SK-N-SH (cell line): ENCODE measurements at regions not wholly inside any gene's neighbourhood (a gene's known extent, or its start where the extent isn't known, plus 50 kb on each side); places are given as distances from the start of the nearest gene placed in this dataset.

Experiments
- CTCF ChIA-PET: fragments of 300-600, 350-600 bp; formaldehyde crosslinking; extraction: SDS; loops from one replicate; lab custom pipeline; 2021; lab: Yijun Ruan, JAX
- POLR2A ChIA-PET: fragments of 350-600 bp; sonication (Branson Sonifier 250); formaldehyde crosslinking; extraction: SDS; loops from one replicate; lab custom pipeline; 2020; ENCODE audit warnings: antibody characterized with exemption, inconsistent platforms; lab: Yijun Ruan, JAX
- DNase-seq: peaks from one replicate; pipeline ENCODE4 v3.0.0; 2012
- H2AFZ ChIP-seq: fragments of 200-600 bp; sonication (generic); 2 replicates; pipeline ENCODE4 v1.8.1; 2016; ENCODE audit warnings: antibody characterized with exemption, mild to moderate bottlenecking, low read depth
- H3F3A ChIP-seq: fragments of 200-600 bp; sonication (generic); replicated peaks from 2 replicates; pipeline ENCODE3; 2016; ENCODE audit warnings: antibody characterized with exemption, mild to moderate bottlenecking; ENCODE audit not compliant: insufficient read depth
- H3K27ac ChIP-seq, 2 experiments: fragments of 200-500 bp in 1 of 2; fragments of 200-600 bp in 1 of 2; sonication (Bioruptor generic) in 1 of 2; sonication (generic), shearing (Covaris generic) in 1 of 2; 2 replicates each; pipeline versions ENCODE4 v1.5.1 to v1.6.1; 2014 to 2016; ENCODE audit warnings: low read depth in 2 of 2, inconsistent platforms in 1 of 2, low read length in 1 of 2, mild to moderate bottlenecking in 1 of 2, mixed read lengths in 1 of 2
- H3K27me3 ChIP-seq: fragments of 200-600 bp; sonication (generic), shearing (Covaris generic); 2 replicates; pipeline ENCODE4 v1.6.1; 2016; ENCODE audit warnings: mixed run types; ENCODE audit not compliant: insufficient read depth
- H3K36me3 ChIP-seq, 2 experiments: fragments of 200-500 bp in 1 of 2; fragments of 200-600 bp in 1 of 2; sonication (Bioruptor generic) in 1 of 2; sonication (generic) in 1 of 2; replicated peaks in 1 of 2; 2 replicates each; pipeline versions ENCODE3 to v1.5.1; 2014 to 2016; ENCODE audit warnings: low read length in 1 of 2, mild to moderate bottlenecking in 1 of 2; ENCODE audit not compliant: insufficient read depth in 2 of 2, control insufficient read depth in 1 of 2
- H3K4me1 ChIP-seq, 2 experiments: fragments of 200-500 bp in 1 of 2; fragments of 200-600 bp in 1 of 2; sonication (Bioruptor generic) in 1 of 2; sonication (generic), shearing (Covaris generic) in 1 of 2; 2 replicates each; pipeline versions ENCODE4 v1.5.1 to v1.6.1; 2014 to 2016; ENCODE audit warnings: low read depth in 1 of 2, low read length in 1 of 2, mixed run types in 1 of 2; ENCODE audit not compliant: insufficient read depth in 2 of 2, control insufficient read depth in 1 of 2
- H3K4me2 ChIP-seq: fragments of 200-600 bp; sonication (generic), shearing (Covaris generic); 2 replicates; pipeline ENCODE4 v1.6.1; 2017; ENCODE audit warnings: mixed run types
- H3K4me3 ChIP-seq, 2 experiments: fragments of 200-500 bp in 1 of 2; fragments of 200-600 bp in 1 of 2; sonication (Bioruptor generic) in 1 of 2; sonication (generic), shearing (Covaris generic) in 1 of 2; 2 replicates each; pipeline versions ENCODE4 v1.5.1 to v1.8.1; 2014 to 2016; ENCODE audit warnings: low read depth in 2 of 2, inconsistent platforms in 1 of 2, low read length in 1 of 2, mild to moderate bottlenecking in 1 of 2, mixed read lengths in 1 of 2, moderate library complexity in 1 of 2
- H3K79me2 ChIP-seq: fragments of 200-600 bp; sonication (generic); 2 replicates; pipeline ENCODE4 v1.8.1; 2017; ENCODE audit warnings: mild to moderate bottlenecking; ENCODE audit not compliant: insufficient read depth
- H3K9ac ChIP-seq: fragments of 200-600 bp; sonication (generic); 2 replicates; pipeline ENCODE4 v1.6.1; 2017; ENCODE audit warnings: mixed run types
- H3K9me2 ChIP-seq: fragments of 200-600 bp; sonication (generic); 2 replicates; pipeline ENCODE4 v1.6.1; 2017; ENCODE audit warnings: mixed run types
- H3K9me3 ChIP-seq: fragments of 200-600 bp; sonication (generic); 2 replicates; pipeline ENCODE4 v1.6.1; 2017; ENCODE audit warnings: mixed run types, mild to moderate bottlenecking, moderate library complexity
- H4K20me1 ChIP-seq: fragments of 200-600 bp; sonication (generic); 2 replicates; pipeline ENCODE4 v1.6.1; 2017; ENCODE audit warnings: mild to moderate bottlenecking, mixed run types; ENCODE audit not compliant: insufficient read depth
- ELF1 ChIP-seq: IDR thresholded peaks from 2 replicates; pipeline ENCODE4 v1.4.0; 2012
- FOXJ3 ChIP-seq: sonication (generic); formaldehyde crosslinking; IDR thresholded peaks from 2 replicates; pipeline ENCODE4 v1.5.1; 2020; ENCODE audit warnings: mild to moderate bottlenecking, missing genetic modification reagents
- FOXM1 ChIP-seq: IDR thresholded peaks from 2 replicates; pipeline ENCODE4 v1.4.0; 2012; ENCODE audit warnings: low read depth, mild to moderate bottlenecking
- GABPA ChIP-seq: IDR thresholded peaks from 2 replicates; pipeline ENCODE4 v1.4.0; 2012; ENCODE audit warnings: low read depth, mild to moderate bottlenecking
- GATA2 ChIP-seq: sonication (generic); formaldehyde crosslinking; IDR thresholded peaks from 2 replicates; pipeline ENCODE4 v1.5.0; 2020; ENCODE audit warnings: mild to moderate bottlenecking, missing genetic modification reagents
- JUND ChIP-seq: IDR thresholded peaks from 2 replicates; pipeline ENCODE4 v1.4.0; 2012
- MXI1 ChIP-seq: IDR thresholded peaks from 2 replicates; pipeline ENCODE4 v1.6.1; 2012; ENCODE audit warnings: mild to moderate bottlenecking, low read depth, low read length, improper control_type of control experiment
- NRF1 ChIP-seq: IDR thresholded peaks from 2 replicates; pipeline ENCODE4 v1.6.1; 2012; ENCODE audit warnings: low read depth, mild to moderate bottlenecking, low read length
- POLR2AphosphoS5 ChIP-seq: IDR thresholded peaks from 2 replicates; pipeline ENCODE4 v1.6.1; 2012; ENCODE audit warnings: low read depth, low read length
- RXRA ChIP-seq: IDR thresholded peaks from 2 replicates; pipeline ENCODE4 v1.4.0; 2012; ENCODE audit warnings: low read depth, mild to moderate bottlenecking, borderline replicate concordance
- SIN3A ChIP-seq: IDR thresholded peaks from 2 replicates; pipeline ENCODE4 v1.6.1; 2012; ENCODE audit warnings: low read depth, mild to moderate bottlenecking, low read length, moderate library complexity, borderline replicate concordance
- TAF1 ChIP-seq: IDR thresholded peaks from 2 replicates; pipeline ENCODE4 v1.6.1; 2012; ENCODE audit warnings: low read depth, mild to moderate bottlenecking, low read length, moderate library complexity, borderline replicate concordance
- TCF12 ChIP-seq: IDR thresholded peaks from 2 replicates; pipeline ENCODE4 v1.4.0; 2012
- TEAD4 ChIP-seq: IDR thresholded peaks from 2 replicates; pipeline ENCODE4 v1.4.0; 2012; ENCODE audit warnings: mild to moderate bottlenecking, borderline replicate concordance; ENCODE audit not compliant: insufficient read depth
- YY1 ChIP-seq: IDR thresholded peaks from 2 replicates; pipeline ENCODE4 v1.4.0; 2012; ENCODE audit warnings: low read depth, mild to moderate bottlenecking
- WGBS: methylation state at CpG from one replicate; pipeline ENCODE4 v1.1.6; 2017; ENCODE audit warnings: low lambda C conversion rate; 5-methylcytosine and 5-hydroxymethylcytosine counted together
- TF ChIP-seq, protein P1 (sequence below): fragments of 200-600 bp; sonication (generic); IDR thresholded peaks from 2 replicates; pipeline ENCODE4 v1.6.1; 2017; ENCODE audit warnings: antibody characterized with exemption, mild to moderate bottlenecking, moderate library complexity
- TF ChIP-seq, protein P2 (sequence below): IDR thresholded peaks from 2 replicates; pipeline ENCODE4 v1.4.0; 2012; ENCODE audit warnings: low read depth, borderline replicate concordance
- TF ChIP-seq, protein P3 (sequence below): fragments of 150-350 bp; IDR thresholded peaks from 2 replicates; pipeline ENCODE4 v1.6.1; 2017; ENCODE audit warnings: antibody characterized with exemption, low read length, low read depth, borderline replicate concordance
- TF ChIP-seq, protein P4 (sequence below): IDR thresholded peaks from 2 replicates; pipeline ENCODE4; 2012

DNA sequence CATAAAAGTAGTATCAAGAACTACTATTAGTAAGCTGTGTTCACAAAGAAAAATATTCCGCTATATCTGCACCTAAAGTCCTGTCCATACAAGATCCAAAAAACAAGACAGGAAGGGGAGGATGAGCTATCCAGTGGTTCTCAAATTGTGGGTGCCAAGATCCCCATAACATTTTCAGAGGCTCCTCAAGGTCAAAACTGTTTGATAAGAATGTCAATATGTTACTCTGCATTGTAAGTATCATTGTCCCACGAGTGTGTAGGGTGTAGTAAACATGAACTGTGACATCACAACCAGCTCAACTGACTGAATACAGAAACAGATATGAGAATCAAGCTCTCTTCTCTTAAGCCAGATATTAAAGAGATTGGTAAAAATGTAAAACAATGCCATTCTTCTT, 81.9 kb upstream of the HIVEP1 start:
- no peaks in the 10 kb centered on the region for H3K9me3 ChIP-seq
- no peak overlapping the region for H3K4me3 ChIP-seq
- no peaks in the 10 kb centered on the region for H3K4me1 ChIP-seq
- no peak overlapping the region for H3K4me2 ChIP-seq
- no peaks in the 10 kb centered on the region for H3K27me3 ChIP-seq
- H2AFZ ChIP-seq = no peak overlapping the region
- no peak for TF ChIP-seq FOXJ3 (CRISPR knock-in tag)
- TF ChIP-seq JUND = no peak
- TF ChIP-seq GABPA = no peak
- no peak for TF ChIP-seq TCF12
- no peak for TF ChIP-seq GATA2 (CRISPR knock-in tag)
- no peak for TF ChIP-seq NRF1
- TF ChIP-seq, protein P1, sequence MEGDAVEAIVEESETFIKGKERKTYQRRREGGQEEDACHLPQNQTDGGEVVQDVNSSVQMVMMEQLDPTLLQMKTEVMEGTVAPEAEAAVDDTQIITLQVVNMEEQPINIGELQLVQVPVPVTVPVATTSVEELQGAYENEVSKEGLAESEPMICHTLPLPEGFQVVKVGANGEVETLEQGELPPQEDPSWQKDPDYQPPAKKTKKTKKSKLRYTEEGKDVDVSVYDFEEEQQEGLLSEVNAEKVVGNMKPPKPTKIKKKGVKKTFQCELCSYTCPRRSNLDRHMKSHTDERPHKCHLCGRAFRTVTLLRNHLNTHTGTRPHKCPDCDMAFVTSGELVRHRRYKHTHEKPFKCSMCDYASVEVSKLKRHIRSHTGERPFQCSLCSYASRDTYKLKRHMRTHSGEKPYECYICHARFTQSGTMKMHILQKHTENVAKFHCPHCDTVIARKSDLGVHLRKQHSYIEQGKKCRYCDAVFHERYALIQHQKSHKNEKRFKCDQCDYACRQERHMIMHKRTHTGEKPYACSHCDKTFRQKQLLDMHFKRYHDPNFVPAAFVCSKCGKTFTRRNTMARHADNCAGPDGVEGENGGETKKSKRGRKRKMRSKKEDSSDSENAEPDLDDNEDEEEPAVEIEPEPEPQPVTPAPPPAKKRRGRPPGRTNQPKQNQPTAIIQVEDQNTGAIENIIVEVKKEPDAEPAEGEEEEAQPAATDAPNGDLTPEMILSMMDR = no peak
- no peak for TF ChIP-seq ELF1
- TF ChIP-seq, protein P2, sequence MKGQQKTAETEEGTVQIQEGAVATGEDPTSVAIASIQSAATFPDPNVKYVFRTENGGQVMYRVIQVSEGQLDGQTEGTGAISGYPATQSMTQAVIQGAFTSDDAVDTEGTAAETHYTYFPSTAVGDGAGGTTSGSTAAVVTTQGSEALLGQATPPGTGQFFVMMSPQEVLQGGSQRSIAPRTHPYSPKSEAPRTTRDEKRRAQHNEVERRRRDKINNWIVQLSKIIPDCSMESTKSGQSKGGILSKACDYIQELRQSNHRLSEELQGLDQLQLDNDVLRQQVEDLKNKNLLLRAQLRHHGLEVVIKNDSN = no peak
- TF ChIP-seq RXRA = no peak
- no peak for TF ChIP-seq YY1
- TF ChIP-seq POLR2AphosphoS5 = no peak
- TF ChIP-seq, protein P3, sequence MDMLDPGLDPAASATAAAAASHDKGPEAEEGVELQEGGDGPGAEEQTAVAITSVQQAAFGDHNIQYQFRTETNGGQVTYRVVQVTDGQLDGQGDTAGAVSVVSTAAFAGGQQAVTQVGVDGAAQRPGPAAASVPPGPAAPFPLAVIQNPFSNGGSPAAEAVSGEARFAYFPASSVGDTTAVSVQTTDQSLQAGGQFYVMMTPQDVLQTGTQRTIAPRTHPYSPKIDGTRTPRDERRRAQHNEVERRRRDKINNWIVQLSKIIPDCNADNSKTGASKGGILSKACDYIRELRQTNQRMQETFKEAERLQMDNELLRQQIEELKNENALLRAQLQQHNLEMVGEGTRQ = no peak
- no peak for TF ChIP-seq MXI1
- TF ChIP-seq FOXM1 = no peak
- no peak for TF ChIP-seq SIN3A
- TF ChIP-seq, protein P4, sequence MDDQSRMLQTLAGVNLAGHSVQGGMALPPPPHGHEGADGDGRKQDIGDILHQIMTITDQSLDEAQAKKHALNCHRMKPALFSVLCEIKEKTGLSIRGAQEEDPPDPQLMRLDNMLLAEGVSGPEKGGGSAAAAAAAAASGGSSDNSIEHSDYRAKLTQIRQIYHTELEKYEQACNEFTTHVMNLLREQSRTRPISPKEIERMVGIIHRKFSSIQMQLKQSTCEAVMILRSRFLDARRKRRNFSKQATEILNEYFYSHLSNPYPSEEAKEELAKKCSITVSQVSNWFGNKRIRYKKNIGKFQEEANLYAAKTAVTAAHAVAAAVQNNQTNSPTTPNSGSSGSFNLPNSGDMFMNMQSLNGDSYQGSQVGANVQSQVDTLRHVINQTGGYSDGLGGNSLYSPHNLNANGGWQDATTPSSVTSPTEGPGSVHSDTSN = no peak
- TF ChIP-seq TAF1 = no peak
- no peak for TF ChIP-seq TEAD4
- POLR2A ChIA-PET = no interaction called here
- H3K36me3 ChIP-seq = no peaks in the 10 kb centered on the region
- no peak overlapping the region for H3K27ac ChIP-seq
- CTCF ChIA-PET = no interaction called here
- no peaks in the 10 kb centered on the region for H4K20me1 ChIP-seq
- H3K9ac ChIP-seq = no peak overlapping the region
- DNase-seq = no peak
- no peaks in the 10 kb centered on the region for H3F3A ChIP-seq
- H3K9me2 ChIP-seq = no peaks in the 10 kb centered on the region
- H3K79me2 ChIP-seq = no peaks in the 10 kb centered on the region
- 64% methylated on average over 2 of the region's 2 CpGs for WGBS
